HG02798 (cell line): ENCODE measurements at regions not wholly inside any gene's neighbourhood (a gene's known extent, or its start where the extent isn't known, plus 50 kb on each side); places are given as distances from the start of the nearest gene placed in this dataset.
"Not testable (repeated sequence)": the region's sequence is repeated elsewhere in the genome, so short reads cannot be mapped to it uniquely, and the experiment has no call there.

Experiments
- ATAC-seq: cut with Tn5 transposase; IDR thresholded peaks from one replicate; pipeline ENCODE4 v1.9.1; 2021; ENCODE audit warnings: mild to moderate bottlenecking; ENCODE audit not compliant: unreplicated experiment, poor library complexity

DNA sequence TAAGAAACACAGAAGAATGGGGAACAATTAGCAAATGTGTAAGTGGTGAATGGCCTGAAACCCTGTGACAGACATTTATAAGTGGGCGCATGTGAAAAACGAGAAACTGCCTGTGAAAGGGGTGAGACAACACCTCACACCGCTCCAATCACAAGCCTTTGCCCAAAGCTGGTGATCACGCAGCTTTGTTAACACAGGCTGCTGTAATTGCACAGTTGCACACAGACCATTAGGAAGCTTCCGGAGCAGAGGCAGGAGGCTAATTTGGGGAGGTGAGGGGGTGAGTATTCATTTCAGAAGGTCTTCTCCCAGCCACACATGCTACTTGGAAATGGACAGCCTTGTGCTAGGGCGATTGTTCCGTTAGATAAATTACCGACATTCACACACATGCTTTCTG lies 294.0 kb downstream of the MED10 start:
- no peak for ATAC-seq

DNA sequence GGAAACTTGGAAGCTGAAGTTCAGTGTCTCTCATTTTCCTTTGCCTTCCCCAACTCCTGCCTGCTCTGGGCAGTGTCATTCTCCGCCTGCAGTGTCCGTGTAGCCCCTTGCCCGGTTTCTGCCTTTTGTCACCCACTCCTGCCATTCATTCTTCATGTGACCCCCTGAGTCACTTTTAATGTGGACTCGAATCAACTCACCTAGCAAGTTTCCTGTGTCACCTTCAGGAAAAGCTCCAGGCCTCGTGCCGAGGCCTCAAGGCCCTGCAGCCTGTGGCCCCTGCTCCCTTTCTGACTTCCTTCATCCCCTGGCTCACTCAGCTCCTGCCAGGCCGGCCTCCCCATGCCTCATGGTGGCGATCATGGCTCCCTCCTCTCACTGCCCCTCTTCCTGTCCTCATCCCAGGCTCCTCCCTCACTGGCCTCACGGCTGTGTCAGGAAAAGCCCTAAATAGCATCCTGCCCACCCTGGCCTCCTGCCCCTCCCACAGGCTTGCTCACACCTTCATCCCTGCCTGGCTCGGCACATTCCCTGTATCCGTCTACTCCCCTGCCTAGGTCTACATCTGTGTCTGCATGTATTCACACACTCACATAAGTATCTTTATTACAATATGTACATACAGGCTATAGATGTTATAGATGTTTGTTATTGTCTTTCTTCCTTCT lies 294.9 kb downstream of the MED10 start:
- ATAC-seq, result no peak

DNA sequence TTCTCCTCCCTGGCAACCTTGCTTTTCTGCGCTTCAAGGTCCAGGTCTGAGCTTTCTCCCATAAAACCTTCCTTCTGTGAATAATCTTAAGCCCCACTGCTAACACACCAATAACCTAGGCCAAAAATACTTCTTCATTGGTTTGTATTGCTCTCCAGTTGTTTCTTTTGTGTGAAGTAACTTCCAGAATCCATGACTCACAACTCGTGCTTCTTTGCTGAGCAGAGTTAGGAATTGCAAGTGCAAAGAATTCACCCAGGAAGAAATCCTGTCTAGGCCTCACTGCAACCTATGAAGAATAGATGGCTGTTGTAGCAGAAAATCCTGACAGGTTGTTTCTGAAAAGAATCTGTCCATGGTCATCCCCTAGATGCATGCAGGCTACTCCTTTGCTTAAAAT lies 295.7 kb downstream of the MED10 start:
- ATAC-seq, result no peak

DNA sequence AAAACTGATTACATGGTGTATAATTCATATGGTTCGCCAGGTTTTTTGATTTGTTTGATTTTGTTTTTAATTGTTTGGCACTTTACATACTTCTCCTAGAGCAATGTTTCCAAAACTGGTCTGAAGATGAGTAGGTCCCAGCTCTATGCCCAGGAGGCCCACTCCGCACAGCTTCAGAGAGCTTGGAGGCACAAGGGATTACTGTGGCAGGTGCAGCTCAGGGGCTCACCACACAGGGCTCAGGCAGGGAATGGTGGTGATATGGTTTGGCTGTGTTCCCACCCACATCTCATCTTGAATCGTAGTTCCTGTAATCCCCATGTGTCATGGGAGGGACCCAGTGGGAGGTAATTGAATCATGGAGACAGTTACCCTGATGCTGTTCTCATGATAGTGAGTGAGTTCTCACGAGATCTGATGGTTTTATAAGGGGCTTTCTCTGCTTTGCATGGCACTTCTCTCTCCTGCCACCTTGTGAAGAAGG lies 296.6 kb downstream of the MED10 start:
- no peak for ATAC-seq

DNA sequence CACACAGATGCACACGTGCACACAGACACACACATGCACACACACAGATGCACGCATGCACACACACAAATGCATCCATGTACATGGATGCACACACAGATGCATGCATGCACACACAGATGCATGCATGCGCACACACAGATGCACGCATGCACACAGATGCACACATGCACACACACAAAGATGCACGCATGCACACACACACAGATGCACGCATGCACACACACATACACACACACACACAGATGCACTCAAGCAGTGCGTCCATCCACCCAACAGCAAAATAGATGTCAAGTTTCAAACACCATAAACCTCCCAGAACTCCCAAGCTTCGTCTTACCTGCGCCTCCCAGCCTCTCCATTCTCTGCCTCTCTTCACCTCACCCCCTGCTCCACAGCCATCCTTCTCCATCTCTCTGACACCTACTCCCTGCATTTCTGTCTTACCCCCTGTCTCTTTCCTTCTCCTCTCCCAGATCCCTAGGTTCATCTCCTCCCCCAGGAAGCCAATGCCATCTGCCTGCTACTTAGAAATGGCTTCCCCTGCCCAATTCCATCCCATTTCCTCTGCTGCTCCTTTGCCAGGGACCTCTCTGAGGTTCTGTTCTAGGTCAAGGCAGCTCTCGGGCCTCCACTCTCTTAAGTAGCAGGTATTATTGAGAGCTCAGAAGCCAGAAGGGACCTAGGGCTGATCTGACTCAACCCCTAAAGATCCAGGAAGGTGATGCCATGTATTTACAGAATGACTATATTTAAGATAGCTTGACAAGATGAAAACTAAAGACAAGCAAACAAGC lies 297.2 kb downstream of the MED10 start:
- no peak for ATAC-seq

DNA sequence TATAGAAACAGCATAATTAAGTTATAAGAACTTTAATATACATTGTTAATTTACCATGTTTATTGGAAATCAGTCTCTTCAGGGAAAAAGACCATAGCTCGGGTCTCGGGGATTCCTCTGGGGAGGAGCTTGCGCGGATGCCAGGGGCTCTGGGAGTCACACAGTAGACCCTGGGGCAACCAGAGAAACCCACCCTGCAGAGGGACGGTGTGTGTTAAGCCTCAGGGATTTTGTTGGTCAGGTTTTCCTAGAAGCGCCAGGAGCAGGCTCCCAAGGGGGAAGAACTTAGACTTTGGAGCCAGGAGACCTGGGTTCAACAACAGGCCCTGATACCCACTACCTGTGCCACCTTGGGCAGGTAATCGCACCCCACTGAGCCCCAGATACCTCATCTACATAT lies 297.9 kb downstream of the MED10 start:
- no peak for ATAC-seq

DNA sequence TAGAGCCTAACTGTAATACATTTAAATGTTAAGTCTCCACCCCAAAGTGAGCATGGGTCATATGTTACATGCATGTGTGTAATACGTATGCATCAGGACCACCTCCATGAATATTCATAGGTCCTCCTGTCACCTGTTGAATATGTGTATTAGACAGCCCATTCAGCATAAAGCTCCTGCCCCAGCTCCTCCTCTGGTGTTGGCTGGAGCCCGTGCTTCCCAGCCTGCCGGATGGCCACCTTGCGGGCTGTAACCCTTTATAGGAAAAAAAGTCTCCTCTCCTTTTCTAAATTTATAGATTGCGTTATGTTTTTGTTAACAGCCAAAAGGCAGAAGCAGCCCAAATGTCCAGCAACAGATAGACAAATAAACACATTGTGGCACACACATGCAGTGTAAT lies 299.5 kb downstream of the MED10 start:
- no peak for ATAC-seq

DNA sequence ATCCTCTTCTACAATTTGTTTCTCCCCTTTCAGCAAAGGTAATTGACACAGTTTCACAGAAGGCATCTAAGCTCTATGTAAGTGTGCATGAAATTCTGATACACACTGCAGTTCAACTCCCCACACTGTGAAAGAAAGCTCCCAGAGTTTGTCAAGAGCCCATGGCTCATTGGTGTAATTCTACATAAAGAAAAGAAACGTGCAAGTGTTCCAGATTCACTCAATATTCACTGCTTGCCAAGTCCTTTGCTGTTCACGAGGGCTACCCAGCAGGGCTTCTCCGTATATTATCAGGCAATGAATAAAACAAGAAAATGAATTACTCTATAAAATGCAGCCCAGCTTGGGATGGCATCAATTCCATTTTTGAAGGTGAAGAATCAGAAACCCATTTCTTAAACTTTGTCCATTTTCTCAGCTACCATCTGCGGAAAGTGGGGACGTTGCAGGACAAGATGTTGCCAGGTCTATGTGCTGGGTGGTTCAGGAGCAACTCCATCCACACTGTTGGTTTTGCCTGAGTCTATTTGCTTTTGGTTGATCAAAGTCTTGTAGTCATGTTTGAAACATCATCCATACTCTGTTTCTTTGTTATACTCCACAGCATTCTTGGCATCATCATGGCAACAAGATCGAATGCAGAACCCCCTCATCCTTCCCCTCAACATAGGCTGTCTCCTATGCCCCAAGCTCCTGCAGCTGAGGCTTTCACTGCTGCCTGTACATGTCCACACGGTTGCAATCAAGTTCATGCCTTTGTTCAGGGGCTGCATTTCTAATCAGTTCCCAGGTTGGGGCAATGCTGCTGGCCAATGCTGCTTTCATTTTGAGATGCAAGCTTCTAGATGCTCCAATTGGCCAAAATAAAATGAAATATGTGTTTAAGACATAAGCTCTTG lies 301.8 kb downstream of the MED10 start:
- ATAC-seq, result no peak

DNA sequence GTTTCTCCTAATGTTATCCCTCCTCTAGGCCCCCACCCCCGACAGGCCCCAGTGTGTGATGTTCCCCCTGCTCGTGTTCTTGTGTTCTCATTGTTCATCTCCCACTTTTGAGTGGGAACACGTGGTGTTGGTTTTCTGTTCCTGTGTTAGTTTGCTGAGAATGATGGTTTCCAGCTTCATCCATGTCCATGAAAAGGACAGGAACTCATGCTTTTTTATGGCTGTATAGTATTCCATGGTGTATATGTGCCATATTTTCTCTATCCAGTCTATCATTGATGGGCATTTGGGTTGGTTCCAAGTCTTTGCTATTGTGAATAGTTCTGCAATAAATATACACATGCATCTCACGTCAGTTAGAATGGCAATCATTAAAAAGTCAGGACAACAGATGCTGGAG lies 305.9 kb downstream of the MED10 start:
- ATAC-seq, result not testable (repeated sequence)

DNA sequence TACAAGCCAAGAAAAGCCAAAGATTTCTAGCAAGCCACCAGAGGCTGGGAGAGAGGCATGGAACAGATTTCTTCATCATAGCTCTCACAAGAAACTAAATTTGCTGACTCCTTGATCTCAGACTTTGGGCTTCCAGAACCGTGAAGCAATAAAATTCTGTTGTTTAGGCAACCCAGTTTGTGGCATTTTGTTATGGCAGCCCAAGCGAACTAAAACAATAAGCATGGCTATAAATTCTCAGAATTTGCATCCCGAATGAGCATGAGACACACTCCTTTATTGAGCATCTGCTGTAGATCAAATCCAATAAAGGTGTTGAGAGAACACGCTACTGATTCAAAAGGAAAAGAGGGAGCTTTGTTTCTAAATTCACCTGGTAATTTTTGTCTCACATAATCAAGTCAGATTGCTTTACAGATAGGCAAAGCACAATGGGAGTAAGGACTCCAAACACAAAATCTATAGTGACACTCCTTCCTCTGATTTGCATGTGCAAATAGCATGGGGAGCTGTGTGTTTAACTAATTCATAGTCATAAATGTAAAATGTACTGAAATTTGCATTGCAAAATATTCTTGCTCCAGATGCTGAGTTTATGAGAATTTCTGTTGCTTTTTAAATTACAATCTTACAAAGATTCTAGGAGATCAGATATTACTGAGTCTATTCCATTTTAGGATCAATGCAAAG lies 308.7 kb downstream of the MED10 start:
- no peak for ATAC-seq

DNA sequence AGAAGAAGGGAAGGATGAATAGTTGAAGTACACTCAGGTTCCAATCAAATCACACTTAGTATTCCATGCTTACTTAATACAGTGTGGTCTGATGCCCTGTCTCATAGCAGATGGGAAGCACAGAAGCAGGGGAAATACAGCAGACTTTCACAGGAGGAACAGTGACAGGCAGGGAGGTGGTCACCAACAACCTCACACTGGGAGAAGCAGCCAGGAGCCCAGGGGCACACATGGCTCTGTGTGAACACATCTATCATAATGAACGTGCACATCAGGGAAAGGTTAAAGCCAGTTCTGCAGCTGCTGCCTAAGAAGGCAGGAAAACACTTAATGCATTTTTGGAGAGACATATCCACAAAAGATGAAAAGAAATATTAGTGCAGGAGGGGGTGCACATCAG lies 312.3 kb downstream of the MED10 start:
- no peak for ATAC-seq

DNA sequence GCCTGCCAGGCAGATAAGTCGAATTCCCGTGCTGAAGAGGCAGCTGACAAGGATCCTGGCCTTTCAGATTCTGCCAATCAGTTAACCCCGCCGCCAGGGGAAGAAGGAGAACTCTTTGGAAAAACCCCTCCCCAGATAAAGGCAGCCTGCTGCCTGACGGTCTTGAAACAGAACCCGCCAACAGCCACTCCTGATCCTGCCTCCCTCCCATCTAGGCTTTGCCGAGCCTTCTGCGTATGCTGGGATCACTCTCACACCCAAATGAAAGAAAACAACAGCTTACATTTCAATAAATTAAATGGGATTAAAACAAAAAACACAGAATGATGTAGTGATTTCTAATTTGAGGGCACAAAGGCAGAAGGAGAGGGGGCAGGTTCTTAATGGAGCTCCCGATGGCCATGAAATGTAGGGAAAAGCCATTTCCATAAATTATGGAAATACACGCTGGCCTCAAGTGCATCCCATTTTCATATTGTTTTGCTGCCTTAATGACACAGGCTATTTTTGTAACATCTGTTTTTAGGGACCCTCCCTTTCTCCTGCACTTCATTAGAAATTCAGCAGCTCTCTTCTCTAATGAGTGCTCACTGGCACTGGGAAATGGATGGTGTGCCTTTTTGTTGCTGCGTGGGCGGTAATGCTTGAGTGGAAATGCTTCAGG lies 319.1 kb downstream of the MED10 start:
- ATAC-seq, result no peak

DNA sequence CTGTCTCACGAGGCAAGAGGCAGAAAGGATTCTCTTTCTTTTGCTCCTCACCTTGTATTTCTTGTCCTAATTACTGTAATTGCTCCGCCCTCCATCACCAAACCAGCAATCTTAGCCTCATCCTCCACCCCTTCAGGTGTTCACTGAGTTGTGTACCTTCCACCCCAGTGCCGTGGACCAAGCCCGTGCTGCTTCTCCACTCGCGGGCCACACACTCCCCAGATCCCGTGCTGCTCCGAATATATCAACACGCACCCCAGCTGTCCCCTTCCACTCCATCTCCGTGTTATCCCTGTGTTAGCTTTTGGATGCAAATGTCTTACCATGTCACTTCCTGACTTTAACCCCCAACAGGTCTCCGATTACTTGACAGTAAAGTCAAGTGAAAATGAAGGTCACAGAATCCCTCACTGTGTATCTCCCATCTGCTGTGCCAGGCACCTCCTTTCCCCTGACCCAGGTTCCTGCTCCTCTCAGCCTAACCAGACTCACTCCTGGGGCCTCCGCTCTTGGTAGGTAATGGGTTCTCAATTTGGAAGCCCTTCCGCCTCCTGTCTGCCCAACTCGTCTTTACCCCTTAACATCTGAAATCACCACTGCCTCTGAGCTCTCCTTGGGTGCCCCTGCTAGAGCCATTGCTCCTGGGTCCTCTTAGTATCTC lies 320.2 kb downstream of the MED10 start:
- no peak for ATAC-seq

DNA sequence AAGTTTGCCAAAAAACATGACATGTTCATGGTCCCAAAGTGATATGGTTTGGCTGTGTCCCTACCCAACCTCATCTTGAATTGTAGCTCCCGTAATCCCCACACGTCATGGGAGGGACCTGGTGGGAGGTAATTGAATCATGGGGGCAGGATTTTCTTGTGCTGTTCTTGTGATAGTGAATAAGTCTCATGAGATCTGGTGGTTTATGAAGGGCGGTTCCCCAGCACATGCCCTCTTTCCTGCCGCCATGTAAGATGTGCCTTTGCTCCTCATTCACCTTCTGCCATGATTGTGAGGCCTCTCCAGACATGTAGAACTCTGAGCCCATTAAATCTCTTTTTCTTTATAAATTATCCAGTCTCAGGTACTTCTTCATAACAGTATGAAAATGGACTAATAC lies 322.1 kb downstream of the MED10 start:
- no peak for ATAC-seq

DNA sequence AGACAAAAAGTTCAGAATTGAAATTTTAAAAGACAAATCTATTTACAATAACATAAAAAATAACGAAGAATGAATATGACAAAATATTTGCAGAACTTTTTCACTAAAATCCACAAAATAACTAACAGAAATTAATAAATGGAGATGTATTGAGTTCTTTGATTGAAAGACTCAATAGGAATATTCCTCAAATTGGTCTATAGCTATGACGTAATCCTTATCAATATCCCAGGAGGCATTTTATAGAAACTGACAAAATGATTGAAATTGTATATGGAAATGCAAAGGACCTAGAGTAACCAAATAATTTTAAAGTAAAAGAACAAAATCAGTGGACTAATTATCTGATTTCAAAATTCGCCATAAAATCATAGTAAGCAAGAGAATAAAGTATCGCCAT lies 328.7 kb downstream of the MED10 start:
- no peak for ATAC-seq

DNA sequence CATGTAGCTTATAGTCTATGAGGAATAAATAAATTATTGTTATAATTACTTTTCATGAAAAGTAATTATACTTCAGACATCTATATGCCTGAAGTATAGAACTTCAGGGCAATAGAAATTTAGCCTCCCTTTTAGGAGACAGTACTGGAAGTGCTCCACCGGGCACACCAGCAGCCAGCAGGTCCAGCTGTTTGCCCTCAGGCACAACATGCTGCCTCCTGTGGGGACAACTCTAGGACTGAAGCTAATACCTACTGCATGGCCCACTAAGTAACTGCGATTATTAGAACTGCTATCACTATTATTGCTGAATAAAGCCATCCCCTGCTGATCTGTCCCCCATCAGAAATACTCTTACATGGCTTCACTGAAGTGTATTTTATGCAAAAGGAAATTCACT lies 329.6 kb downstream of the MED10 start:
- no peak for ATAC-seq

DNA sequence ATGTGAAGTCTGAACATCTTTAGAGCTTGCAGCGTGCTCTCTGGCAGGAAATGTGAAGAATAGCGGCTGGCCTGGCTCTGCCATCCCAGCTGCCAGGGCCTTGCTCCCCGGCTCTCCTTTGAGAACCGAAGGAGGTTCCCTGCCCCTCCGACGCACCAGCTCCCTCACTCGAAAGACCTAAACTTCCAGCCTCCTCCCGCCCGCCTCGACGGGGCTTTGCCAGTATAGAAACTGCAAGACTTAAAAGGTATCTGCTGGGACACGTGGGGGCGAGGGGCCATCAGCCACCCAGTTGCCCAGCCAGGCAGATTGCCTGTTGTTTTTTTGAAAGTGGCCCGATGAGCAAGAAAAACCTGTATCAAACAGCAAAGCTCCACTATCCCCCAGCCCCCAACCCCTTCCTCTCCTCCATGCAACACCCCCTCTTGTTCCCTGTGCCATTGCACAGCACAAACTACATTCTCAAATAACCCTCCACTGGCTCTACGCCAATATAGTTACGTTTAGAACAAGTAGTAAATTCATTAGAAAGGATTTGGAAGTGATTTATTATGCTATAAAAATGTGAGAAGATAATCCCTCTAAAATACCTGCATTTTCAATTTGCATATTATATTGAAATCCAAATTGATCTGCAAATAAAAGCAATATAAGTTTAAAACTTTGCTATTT lies 331.9 kb downstream of the MED10 start:
- ATAC-seq, result no peak

DNA sequence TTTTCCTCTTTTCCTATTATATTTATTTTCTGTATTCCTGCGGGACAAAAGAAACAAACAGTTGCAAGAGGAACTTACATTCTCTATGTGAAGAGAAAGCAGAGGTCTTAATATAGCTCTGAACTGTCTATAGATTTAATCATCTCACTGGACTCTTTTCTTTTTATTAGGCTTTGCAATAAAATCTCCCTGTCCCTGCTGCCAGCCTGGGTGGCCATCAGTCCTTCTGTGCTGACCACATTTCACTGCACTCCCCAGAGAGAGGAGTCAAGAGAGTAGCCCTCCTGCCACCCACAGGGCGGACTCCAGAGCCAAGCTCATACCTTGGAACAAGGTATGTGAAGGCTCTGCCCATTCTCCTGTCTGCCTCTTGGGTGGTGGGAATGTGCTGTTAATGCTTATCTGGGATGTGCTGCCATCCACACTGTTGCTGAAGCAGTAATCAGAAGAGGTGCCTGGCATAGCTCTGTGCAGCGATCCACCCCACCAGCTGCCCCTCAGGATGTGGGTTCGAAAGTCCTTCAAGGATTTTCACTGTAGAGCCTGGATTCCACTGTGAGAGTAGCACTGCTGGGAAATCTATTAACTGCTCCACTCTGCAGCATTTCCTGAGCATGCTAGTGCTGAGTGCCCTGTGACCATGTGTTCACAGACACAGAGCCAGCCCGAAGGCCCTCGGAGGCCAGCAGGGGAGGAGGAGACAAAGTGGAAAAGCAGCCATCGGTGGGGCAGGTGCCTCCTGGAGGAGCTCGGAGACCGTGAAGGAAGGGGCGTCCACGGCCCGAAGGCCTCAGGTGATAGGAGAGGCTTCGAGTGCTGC lies 334.6 kb downstream of the MED10 start:
- ATAC-seq, result no peak
